BE2C (cell line): ENCODE measurements at regions not wholly inside any gene's neighbourhood (a gene's known extent, or its start where the extent isn't known, plus 50 kb on each side); places are given as distances from the start of the nearest gene placed in this dataset.

ENCODE experiments used
- DNase-seq: peaks from one replicate; pipeline ENCODE4 v3.0.0-alpha.2; 2020
- H3K27me3 ChIP-seq: fragments of 250-450 bp; sonication (Bioruptor Pico); 2 replicates; pipeline ENCODE4 v1.5.1; 2020; ENCODE audit warnings: mild to moderate bottlenecking
- H3K36me3 ChIP-seq: fragments of 250-450 bp; sonication (Bioruptor Pico); 2 replicates; pipeline ENCODE4 v1.5.1; 2020; ENCODE audit warnings: mild to moderate bottlenecking
- H3K4me1 ChIP-seq: fragments of 250-450 bp; sonication (Bioruptor Pico); 2 replicates; pipeline ENCODE4 v1.5.1; 2020
- H3K4me3 ChIP-seq: 2 replicates; pipeline ENCODE4 v1.5.1; 2011; ENCODE audit warnings: low read depth, low read length
- H3K9me3 ChIP-seq: fragments of 250-450 bp; sonication (Bioruptor Pico); 2 replicates; pipeline ENCODE4 v1.5.1; 2020
- TF ChIP-seq, protein P1 (sequence below): IDR thresholded peaks from 2 replicates; pipeline ENCODE4 v1.5.1; 2012; ENCODE audit warnings: mild to moderate bottlenecking, low read depth, low read length

DNA sequence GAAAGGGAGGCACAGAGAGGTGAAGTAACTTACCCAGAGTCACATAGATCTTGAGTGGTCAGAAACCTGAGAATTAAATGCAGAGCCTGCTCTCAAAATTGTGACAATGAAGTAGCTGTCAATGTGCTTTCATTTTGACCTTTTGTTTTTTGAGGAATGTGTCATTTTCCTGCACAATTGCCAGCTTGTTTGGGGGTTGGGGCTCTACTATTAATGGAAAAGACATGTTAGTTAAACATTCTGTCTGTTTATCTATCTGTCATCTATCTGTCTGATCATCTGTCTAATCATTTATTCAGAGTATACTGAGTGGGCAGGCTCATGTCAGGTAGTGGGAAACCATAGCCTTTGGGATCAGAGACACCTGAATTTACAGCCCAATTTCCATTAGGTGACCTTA is 428.4 kb downstream of the TSN start:
- Histone ChIP-seq H3K9me3 (no peaks in the 10 kb centered on the region), H3K27me3 (no peaks in the 10 kb centered on the region), H3K4me1 (no peaks in the 10 kb centered on the region), H3K36me3 (no peaks in the 10 kb centered on the region), H3K4me3 (no peak overlapping the region)
- TF ChIP-seq, protein P1, sequence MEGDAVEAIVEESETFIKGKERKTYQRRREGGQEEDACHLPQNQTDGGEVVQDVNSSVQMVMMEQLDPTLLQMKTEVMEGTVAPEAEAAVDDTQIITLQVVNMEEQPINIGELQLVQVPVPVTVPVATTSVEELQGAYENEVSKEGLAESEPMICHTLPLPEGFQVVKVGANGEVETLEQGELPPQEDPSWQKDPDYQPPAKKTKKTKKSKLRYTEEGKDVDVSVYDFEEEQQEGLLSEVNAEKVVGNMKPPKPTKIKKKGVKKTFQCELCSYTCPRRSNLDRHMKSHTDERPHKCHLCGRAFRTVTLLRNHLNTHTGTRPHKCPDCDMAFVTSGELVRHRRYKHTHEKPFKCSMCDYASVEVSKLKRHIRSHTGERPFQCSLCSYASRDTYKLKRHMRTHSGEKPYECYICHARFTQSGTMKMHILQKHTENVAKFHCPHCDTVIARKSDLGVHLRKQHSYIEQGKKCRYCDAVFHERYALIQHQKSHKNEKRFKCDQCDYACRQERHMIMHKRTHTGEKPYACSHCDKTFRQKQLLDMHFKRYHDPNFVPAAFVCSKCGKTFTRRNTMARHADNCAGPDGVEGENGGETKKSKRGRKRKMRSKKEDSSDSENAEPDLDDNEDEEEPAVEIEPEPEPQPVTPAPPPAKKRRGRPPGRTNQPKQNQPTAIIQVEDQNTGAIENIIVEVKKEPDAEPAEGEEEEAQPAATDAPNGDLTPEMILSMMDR = no peak
- no peak for DNase-seq

GRCh38 chr2:122186761-122187222 is 431.3 kb downstream of the TSN start:
- H3K36me3 ChIP-seq = no peaks in the 10 kb centered on the region
- no peaks in the 10 kb centered on the region for H3K9me3 ChIP-seq
- H3K4me1 ChIP-seq = no peaks in the 10 kb centered on the region
- TF ChIP-seq, protein P1 = no peak
- H3K27me3 ChIP-seq = no peaks in the 10 kb centered on the region
- DNase-seq = no peak
- no peak overlapping the region for H3K4me3 ChIP-seq

- Histone ChIP-seq H3K4me1 (no peaks in the 10 kb centered on the region), H3K27me3 (no peaks in the 10 kb centered on the region), H3K36me3 (no peaks in the 10 kb centered on the region), H3K9me3 (no peaks in the 10 kb centered on the region), H3K4me3 (no peak overlapping the region)
- TF ChIP-seq, protein P1 = peak; percentile 70
- peak; percentile 59 for DNase-seq
Measured at GRCh38 chr2:122191331-122191730, 435.9 kb downstream of the TSN start.

DNA sequence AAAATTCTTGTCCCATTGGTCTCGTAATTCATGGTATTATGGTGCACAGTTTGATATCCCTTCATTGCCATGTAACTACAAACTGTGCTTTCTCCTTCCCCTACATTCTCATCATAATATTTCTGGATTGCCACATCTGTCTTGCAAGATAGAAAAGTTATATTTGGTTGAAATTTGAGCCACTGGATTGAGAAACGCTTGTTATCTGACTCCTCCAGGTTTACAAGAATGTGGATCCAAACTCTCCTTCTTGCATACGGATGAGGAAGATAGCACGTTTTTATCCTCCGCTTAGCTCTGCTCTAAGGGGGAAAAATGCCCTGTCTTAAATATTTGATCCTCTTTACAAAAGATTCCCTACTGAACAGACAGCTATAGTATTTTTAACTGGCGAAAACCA is 438.2 kb downstream of the TSN start:
- H3K9me3 ChIP-seq = no peaks in the 10 kb centered on the region
- TF ChIP-seq, protein P1 = no peak
- H3K4me3 ChIP-seq = no peak overlapping the region
- H3K4me1 ChIP-seq = no peaks in the 10 kb centered on the region
- no peaks in the 10 kb centered on the region for H3K27me3 ChIP-seq
- no peak for DNase-seq
- no peaks in the 10 kb centered on the region for H3K36me3 ChIP-seq

DNA sequence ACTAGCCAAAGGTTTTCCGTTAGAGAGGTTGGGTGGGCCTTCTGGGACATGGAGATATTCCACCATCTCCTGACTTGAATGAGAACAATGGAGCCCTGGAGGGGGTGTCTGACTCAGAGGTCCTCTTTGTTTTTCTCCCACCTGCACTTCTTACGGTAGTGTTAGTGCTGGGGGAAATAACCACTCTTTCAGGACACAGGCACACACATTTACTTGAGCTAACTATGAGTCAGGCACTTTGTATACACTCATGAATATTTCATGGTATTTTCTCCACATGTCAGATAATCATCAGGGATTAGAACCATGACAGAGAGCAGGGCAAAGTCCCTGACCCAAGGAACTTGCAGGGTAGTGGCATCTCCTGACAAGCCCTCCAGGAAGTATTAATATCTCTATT is 439.1 kb downstream of the TSN start:
- no peaks in the 10 kb centered on the region for H3K9me3 ChIP-seq
- TF ChIP-seq, protein P1 = no peak
- no peaks in the 10 kb centered on the region for H3K27me3 ChIP-seq
- no peak overlapping the region for H3K4me3 ChIP-seq
- no peaks in the 10 kb centered on the region for H3K4me1 ChIP-seq
- no peak for DNase-seq
- H3K36me3 ChIP-seq = no peaks in the 10 kb centered on the region

DNA sequence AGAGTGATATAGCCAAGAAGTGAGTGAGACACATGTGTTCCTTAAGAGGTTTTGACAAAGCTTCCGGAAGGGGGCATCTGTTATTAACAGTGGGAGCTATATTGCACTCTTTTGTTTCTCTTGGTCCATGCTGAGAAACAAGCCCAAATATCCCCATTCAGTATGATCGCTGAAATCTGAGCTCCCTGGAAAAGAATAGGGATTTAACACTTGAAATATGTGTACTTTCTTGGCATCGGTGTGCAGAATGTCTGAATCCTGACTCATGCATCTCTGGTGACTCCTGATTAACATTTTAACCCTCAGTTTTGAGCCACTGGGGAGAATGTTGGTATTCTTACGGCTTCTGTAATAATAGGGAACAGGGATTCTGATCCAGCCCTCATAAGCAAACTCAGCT is 448.1 kb downstream of the TSN start:
- Histone ChIP-seq H3K9me3 (no peaks in the 10 kb centered on the region), H3K36me3 (no peaks in the 10 kb centered on the region), H3K27me3 (no peaks in the 10 kb centered on the region), H3K4me3 (no peak overlapping the region), H3K4me1 (no peaks in the 10 kb centered on the region)
- TF ChIP-seq, protein P1 = no peak
- no peak for DNase-seq
